ENCODE measurements at regions not wholly inside any gene's neighbourhood (a gene's known extent, or its start where the extent isn't known, plus 50 kb on each side); places are given as distances from the start of the nearest gene placed in this dataset.
"Not testable (repeated sequence)": the region's sequence is repeated elsewhere in the genome, so short reads cannot be mapped to it uniquely, and the experiment has no call there.

GRCh38 chr2:44106509-44106908 is 62.2 kb upstream of the PPM1B start:
- not testable (repeated sequence) for H3K4me3 ChIP-seq (ENCODE audit: low read length); H3K36me3 ChIP-seq (ENCODE audit: insufficient read depth, low read depth, low read length); H3K27ac ChIP-seq (ENCODE audit: low read length); H3K9me3 ChIP-seq (ENCODE audit: insufficient read depth, low read depth, low read length); H3K9ac ChIP-seq (ENCODE audit: low read depth, low read length); H3K27me3 ChIP-seq (ENCODE audit: insufficient read depth, low read length); H3K4me1 ChIP-seq (ENCODE audit: insufficient read depth, low read length)

- Histone ChIP-seq H3K9ac (ENCODE audit: low read depth, low read length) (no peak overlapping the region), H3K27ac (ENCODE audit: low read length) (no peak overlapping the region), H3K27me3 (ENCODE audit: insufficient read depth, low read length) (no peaks in the 10 kb centered on the region), H3K4me3 (ENCODE audit: low read length) (no peak overlapping the region), H3K4me1 (ENCODE audit: insufficient read depth, low read length) (no peaks in the 10 kb centered on the region), H3K9me3 (ENCODE audit: insufficient read depth, low read depth, low read length) (no peaks in the 10 kb centered on the region), H3K36me3 (ENCODE audit: insufficient read depth, low read depth, low read length) (no peaks in the 10 kb centered on the region)
These were observed 61.5 kb upstream of the PPM1B start for GRCh38 chr2:44107086-44107740.

GRCh38 chr2:44107974-44108373 is 60.7 kb upstream of the PPM1B start:
- Histone ChIP-seq H3K27ac (ENCODE audit: low read length) (no peak overlapping the region), H3K27me3 (ENCODE audit: insufficient read depth, low read length) (no peaks in the 10 kb centered on the region), H3K4me3 (ENCODE audit: low read length) (no peak overlapping the region), H3K36me3 (ENCODE audit: insufficient read depth, low read depth, low read length) (no peaks in the 10 kb centered on the region), H3K9ac (ENCODE audit: low read depth, low read length) (no peak overlapping the region), H3K9me3 (ENCODE audit: insufficient read depth, low read depth, low read length) (no peaks in the 10 kb centered on the region), H3K4me1 (ENCODE audit: insufficient read depth, low read length) (no peaks in the 10 kb centered on the region)

GRCh38 chr2:44109166-44109565 is 59.5 kb upstream of the PPM1B start:
- Histone ChIP-seq H3K27ac (ENCODE audit: low read length) (no peak overlapping the region), H3K4me3 (ENCODE audit: low read length) (no peak overlapping the region), H3K9ac (ENCODE audit: low read depth, low read length) (no peak overlapping the region), H3K36me3 (ENCODE audit: insufficient read depth, low read depth, low read length) (no peaks in the 10 kb centered on the region), H3K4me1 (ENCODE audit: insufficient read depth, low read length) (no peaks in the 10 kb centered on the region), H3K27me3 (ENCODE audit: insufficient read depth, low read length) (no peaks in the 10 kb centered on the region), H3K9me3 (ENCODE audit: insufficient read depth, low read depth, low read length) (no peaks in the 10 kb centered on the region)

- H3K36me3 ChIP-seq (ENCODE audit: insufficient read depth, low read depth, low read length): no peaks in the 10 kb centered on the region
- no peaks in the 10 kb centered on the region for H3K4me1 ChIP-seq (ENCODE audit: insufficient read depth, low read length)
- no peaks in the 10 kb centered on the region for H3K9me3 ChIP-seq (ENCODE audit: insufficient read depth, low read depth, low read length)
- H3K4me3 ChIP-seq (ENCODE audit: low read length): no peak overlapping the region
- H3K27ac ChIP-seq (ENCODE audit: low read length): no peak overlapping the region
- no peaks in the 10 kb centered on the region for H3K27me3 ChIP-seq (ENCODE audit: insufficient read depth, low read length)
- H3K9ac ChIP-seq (ENCODE audit: low read depth, low read length): no peak overlapping the region
These were observed 58.2 kb upstream of the PPM1B start for GRCh38 chr2:44110444-44110843.

- Histone ChIP-seq H3K36me3 (ENCODE audit: insufficient read depth, low read depth, low read length) (no peaks in the 10 kb centered on the region), H3K9ac (ENCODE audit: low read depth, low read length) (no peak overlapping the region), H3K9me3 (ENCODE audit: insufficient read depth, low read depth, low read length) (no peaks in the 10 kb centered on the region), H3K4me3 (ENCODE audit: low read length) (no peak overlapping the region), H3K27me3 (ENCODE audit: insufficient read depth, low read length) (no peaks in the 10 kb centered on the region), H3K27ac (ENCODE audit: low read length) (no peak overlapping the region), H3K4me1 (ENCODE audit: insufficient read depth, low read length) (no peaks in the 10 kb centered on the region)
These were observed 56.6 kb upstream of the PPM1B start for GRCh38 chr2:44112096-44112495.

GRCh38 chr2:44116319-44116718 is 52.4 kb upstream of the PPM1B start:
- Histone ChIP-seq H3K27ac (ENCODE audit: low read length) (no peak overlapping the region), H3K9ac (ENCODE audit: low read depth, low read length) (no peak overlapping the region), H3K27me3 (ENCODE audit: insufficient read depth, low read length) (no peaks in the 10 kb centered on the region)

GRCh38 chr2:44118257-44118656 is 50.4 kb upstream of the PPM1B start:
- Histone ChIP-seq H3K9me3 (ENCODE audit: insufficient read depth, low read depth, low read length) (no peaks in the 10 kb centered on the region), H3K27ac (ENCODE audit: low read length) (no peak overlapping the region), H3K9ac (ENCODE audit: low read depth, low read length) (no peak overlapping the region), H3K27me3 (ENCODE audit: insufficient read depth, low read length) (no peaks in the 10 kb centered on the region), H3K36me3 (ENCODE audit: insufficient read depth, low read depth, low read length) (no peaks in the 10 kb centered on the region), H3K4me1 (ENCODE audit: insufficient read depth, low read length) (no peaks in the 10 kb centered on the region), H3K4me3 (ENCODE audit: low read length) (no peak overlapping the region)

More at GRCh38 chr2:44116319-44116718, 52.4 kb upstream of the PPM1B start:
- Histone ChIP-seq H3K36me3 (ENCODE audit: insufficient read depth, low read depth, low read length) (no peaks in the 10 kb centered on the region), H3K9me3 (ENCODE audit: insufficient read depth, low read depth, low read length) (no peaks in the 10 kb centered on the region), H3K4me1 (ENCODE audit: insufficient read depth, low read length) (no peaks in the 10 kb centered on the region), H3K4me3 (ENCODE audit: low read length) (no peak overlapping the region)

All from iPS-20b (cell line).